Ramos (cell line): ENCODE measurements at regions not wholly inside any gene's neighbourhood (a gene's known extent, or its start where the extent isn't known, plus 50 kb on each side); places are given as distances from the start of the nearest gene placed in this dataset.
"Not testable (repeated sequence)": the region's sequence is repeated elsewhere in the genome, so short reads cannot be mapped to it uniquely, and the experiment has no call there.

Source experiments
- in situ Hi-C: fragments of 300-500 bp; cut with MboI; formaldehyde crosslinking; loops from one replicate; pipeline ENCODE4 v1.14.3; 2022; ENCODE audit warnings: low sequenced_read_pairs; ENCODE audit not compliant: unreplicated experiment

DNA sequence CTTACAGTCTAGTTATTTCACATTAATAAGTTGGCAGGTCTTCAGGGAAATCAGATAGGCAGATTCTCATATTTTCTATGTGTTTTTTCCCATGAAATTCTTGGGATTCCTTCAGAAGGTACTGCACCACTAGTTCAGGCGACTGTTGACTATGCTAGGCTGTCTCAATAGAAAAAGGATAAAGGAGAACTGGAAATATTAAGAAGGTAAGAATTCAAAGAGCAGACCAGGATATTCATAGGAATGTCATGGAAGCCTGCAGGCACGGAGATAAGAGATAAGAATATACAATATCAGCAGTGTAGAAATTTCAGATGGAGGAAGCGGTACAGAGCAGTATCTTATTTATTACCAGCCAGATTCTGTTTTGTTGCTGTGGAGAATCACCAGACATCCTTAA is 432.1 kb upstream of the MDFIC2 start:
- in situ Hi-C loops: no loop called here

DNA sequence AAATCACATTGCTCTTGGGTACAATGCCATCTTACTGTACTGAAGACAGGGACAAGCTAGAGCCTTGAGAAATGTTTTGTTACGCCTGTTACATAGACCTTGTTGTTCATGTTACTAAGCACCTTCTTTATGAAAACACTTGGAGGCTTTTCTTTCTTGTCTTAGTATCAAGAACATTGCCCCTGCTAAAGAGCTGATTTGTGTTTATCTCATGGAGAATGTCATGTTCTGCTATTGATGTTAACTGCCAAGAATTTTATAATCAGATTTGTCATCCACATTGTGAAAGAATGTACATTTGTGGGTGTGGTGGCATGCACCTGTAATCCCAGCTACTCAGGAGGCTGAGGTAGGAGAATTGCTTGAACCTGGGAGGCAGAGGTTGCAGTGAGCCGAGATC is 431.3 kb upstream of the MDFIC2 start:
- in situ Hi-C loops: no loop called here

- in situ Hi-C loops: no loop called here
Observed at GRCh38 chr3:70742081-70742480, 429.6 kb upstream of the MDFIC2 start.

DNA sequence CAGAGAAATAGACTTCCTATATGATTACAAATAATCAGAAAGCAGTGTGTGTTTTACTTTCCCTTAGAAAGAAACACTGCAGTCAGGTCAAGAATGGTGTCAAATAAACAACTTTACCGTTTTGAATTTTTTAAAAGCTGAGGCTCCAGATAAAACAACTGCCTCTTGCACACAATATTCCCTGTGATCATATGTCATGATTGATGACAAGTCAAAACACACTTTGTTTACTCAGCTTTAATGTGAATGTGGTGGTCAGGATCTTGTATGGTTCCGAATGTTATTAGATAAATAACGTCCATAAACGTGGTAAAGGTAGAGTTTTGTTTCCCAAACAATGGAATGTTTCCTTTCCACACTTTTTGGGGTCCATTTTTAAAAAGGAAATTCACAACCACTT is 428.4 kb upstream of the MDFIC2 start:
- in situ Hi-C loops: no loop called here

GRCh38 chr3:70740071-70740470 is 427.6 kb upstream of the MDFIC2 start:
- in situ Hi-C loops: no loop called here

- in situ Hi-C loops: no loop called here
Observed at GRCh38 chr3:70738291-70738681, 425.8 kb upstream of the MDFIC2 start.

- in situ Hi-C loops: no loop called here
Observed at GRCh38 chr3:70737666-70738290, 425.3 kb upstream of the MDFIC2 start.

- in situ Hi-C loops: no loop called here
Observed at GRCh38 chr3:70736009-70736408, 423.6 kb upstream of the MDFIC2 start.

DNA sequence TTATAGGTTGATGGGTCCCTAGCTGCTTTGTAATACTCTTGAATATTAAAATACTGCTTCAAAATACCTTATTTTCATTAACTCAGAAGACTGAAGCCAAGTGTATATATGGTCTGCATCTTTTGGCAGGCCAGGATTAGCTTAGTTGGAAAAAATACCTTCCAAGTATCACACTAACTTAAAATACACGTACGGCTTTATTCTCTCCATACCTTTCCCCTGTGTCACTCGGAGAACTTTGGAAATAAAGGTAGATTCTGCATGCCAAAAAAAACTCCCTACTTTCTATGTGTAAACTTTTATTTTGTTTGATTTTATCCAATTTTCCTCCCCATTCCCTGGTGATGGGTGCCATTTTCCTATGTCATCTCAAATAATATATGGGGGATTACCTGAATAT is 422.3 kb upstream of the MDFIC2 start:
- in situ Hi-C loops: no loop called here

DNA sequence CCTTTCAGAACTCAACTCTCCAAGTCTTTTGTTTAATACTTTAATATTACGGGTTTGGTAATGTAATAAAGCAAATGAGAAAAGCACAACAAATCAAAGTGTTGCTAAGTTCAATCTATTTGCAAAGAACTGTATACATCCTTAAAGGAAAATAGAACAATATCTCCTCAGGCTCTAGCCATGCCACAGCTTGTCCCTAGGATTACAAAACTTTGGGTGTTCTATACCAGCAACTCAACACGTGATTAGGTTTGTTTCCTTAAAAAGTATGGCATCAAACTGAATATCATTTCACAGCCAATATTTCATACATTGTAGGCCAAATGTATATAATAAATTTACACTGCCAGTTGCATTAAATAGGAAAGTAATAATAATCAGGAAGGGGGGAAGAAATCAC is 418.6 kb upstream of the MDFIC2 start:
- in situ Hi-C loops: no loop called here

DNA sequence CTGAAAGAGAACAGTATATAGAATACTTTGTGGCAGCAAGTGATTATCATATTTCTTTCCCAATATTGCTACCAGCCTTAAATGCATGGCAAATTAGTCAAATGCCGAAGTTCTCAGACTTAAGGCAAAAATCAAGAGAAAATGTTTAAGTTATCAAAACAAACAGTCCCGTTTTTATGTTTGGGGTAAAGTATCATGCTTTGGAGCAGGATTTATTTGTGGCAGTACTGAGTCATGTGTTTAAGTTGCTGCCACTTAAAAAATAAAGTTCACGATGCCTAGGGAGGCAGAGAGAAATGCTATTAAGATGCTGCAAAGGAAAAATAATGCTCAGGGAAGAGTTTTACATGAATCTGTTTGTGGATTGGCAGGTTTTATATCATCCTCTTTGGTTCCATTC is 417.4 kb upstream of the MDFIC2 start:
- in situ Hi-C loops: no loop called here

- in situ Hi-C loops: no loop called here
Observed at GRCh38 chr3:70728311-70728710, 415.9 kb upstream of the MDFIC2 start.

DNA sequence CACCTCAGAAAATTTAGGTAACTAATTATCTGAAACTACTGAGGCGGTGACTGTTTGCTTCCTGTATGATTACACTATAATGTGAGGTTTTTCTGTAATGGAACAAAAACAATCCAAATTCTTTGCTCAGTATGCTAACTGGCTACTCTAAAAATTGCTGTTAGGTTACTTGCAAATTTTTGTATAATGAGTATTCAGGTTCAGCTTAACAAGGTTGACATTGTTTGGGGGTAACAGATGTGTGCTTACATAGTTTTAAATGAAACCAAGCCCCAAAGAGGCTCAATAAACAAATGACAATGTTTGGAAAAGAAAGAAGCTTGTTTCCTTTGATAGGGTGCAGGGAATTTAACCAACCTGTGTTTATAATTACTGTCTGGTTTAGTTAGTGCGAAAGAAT is 414.5 kb upstream of the MDFIC2 start:
- in situ Hi-C loops: no loop called here

- in situ Hi-C loops: no loop called here
Observed at GRCh38 chr3:70726096-70726938, 413.9 kb upstream of the MDFIC2 start.

GRCh38 chr3:70722018-70722417 is 409.6 kb upstream of the MDFIC2 start:
- in situ Hi-C loops: no loop called here

- in situ Hi-C loops: no loop called here
Observed at GRCh38 chr3:70716832-70717231, 404.4 kb upstream of the MDFIC2 start.

- in situ Hi-C loops: no loop called here
Observed at GRCh38 chr3:70712449-70713082, 400.1 kb upstream of the MDFIC2 start.

DNA sequence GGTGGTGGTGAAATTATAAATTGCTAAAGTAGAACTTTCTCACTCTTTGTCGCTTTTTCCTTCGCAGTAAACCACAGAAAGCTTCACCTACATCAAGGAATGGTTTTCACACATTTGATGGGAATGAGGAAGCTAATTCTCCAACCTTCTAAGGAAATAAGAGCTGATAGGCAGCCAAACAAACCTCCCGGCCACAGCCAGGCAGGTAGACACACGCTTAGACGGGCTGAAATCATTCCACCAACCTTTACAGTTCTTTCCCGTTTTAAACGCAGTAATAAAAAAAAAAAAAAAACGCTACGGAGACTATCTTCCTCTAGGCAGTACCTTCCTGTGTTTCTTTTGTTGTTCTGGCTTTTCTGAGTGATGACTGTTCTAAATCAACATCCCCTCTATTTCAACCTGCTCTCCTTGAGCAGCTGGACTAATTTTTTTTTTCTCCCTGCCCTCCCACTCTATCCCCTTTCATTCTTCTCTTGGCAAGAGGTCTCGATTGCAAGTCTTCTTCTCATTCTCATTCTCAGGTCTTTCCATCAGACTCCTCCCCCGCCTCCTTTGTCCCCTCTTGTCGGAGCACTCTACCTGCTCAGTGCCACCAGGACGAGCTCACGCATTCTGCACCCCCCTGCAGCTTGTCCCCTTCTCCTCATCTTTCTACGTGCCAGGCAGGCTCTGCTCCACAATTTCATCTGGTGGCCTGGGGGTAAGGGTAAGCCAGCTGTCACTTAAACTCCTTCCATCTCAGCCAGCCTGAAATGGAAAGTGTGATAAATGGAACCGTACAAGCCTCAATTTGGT is 391.1 kb upstream of the MDFIC2 start:
- in situ Hi-C loops: no loop called here

DNA sequence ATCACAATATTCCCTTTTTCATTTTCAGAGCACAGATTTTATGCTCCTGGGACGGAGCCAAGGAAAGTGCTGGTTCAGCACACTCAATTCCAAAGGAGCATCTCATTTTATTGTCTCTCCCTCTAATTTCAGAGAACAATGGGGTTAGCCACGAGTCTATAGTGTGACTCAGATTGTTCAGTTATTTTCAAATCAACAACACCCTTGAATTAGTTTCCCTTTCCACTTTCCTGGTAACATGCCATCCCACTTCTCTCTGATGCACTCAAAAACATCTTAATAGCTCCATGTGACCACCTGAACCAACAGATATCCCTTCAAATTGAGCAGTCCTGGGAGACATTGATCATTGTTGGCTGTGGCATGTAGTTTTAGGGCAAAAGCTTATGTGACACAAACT is 389.7 kb upstream of the MDFIC2 start:
- in situ Hi-C loops: no loop called here

GRCh38 chr3:70684701-70685100 is 372.3 kb upstream of the MDFIC2 start:
- in situ Hi-C loops: no loop called here

- in situ Hi-C loops: not testable (repeated sequence)
Observed at GRCh38 chr3:70675810-70676209, 363.4 kb upstream of the MDFIC2 start.
